MM.1S (cell line): ENCODE measurements at regions not wholly inside any gene's neighbourhood (a gene's known extent, or its start where the extent isn't known, plus 50 kb on each side); places are given as distances from the start of the nearest gene placed in this dataset.

Experiments
- EZH2 ChIP-seq: fragments of 300-600 bp; sonication (generic); optimal IDR thresholded peaks from 2 replicates; pipeline ENCODE3; 2017; ENCODE audit warnings: low read depth, mild to moderate bottlenecking, antibody characterized with exemption, low read length, mixed read lengths
- EZH2phosphoT487 ChIP-seq: fragments of 300-600 bp; sonication (generic); IDR thresholded peaks from 2 replicates; pipeline ENCODE4 v1.6.1; 2018; ENCODE audit warnings: antibody characterized with exemption, low read length
- TF ChIP-seq, protein P1 (sequence below): fragments of 300-600 bp; sonication (generic); IDR thresholded peaks from 2 replicates; pipeline ENCODE4 v1.5.1; 2016; ENCODE audit warnings: antibody characterized with exemption, low read length, mixed read lengths

DNA sequence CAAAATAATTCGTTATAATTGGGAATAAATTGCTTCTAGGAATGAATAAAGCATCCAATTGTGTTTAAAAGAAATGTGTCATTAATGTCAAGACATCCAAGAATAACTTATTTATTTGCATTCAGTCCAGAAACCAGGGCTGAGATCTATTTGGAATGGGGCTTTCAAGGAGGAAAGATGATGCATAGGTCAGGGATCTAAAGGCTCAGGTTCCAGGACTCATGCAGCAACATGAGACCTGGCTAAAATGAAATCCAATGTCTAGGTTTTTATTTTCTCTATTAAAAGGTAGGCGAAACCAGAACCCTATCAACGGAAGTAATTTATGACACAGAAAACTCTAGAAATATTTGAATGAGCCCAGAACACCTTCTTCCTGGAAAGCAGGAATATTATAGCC, 376.8 kb downstream of the SEC16B start:
- TF ChIP-seq, protein P1, sequence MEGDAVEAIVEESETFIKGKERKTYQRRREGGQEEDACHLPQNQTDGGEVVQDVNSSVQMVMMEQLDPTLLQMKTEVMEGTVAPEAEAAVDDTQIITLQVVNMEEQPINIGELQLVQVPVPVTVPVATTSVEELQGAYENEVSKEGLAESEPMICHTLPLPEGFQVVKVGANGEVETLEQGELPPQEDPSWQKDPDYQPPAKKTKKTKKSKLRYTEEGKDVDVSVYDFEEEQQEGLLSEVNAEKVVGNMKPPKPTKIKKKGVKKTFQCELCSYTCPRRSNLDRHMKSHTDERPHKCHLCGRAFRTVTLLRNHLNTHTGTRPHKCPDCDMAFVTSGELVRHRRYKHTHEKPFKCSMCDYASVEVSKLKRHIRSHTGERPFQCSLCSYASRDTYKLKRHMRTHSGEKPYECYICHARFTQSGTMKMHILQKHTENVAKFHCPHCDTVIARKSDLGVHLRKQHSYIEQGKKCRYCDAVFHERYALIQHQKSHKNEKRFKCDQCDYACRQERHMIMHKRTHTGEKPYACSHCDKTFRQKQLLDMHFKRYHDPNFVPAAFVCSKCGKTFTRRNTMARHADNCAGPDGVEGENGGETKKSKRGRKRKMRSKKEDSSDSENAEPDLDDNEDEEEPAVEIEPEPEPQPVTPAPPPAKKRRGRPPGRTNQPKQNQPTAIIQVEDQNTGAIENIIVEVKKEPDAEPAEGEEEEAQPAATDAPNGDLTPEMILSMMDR: no peak
- TF ChIP-seq EZH2phosphoT487: no peak
- no peak for TF ChIP-seq EZH2
